H1 (cell line): ENCODE measurements at regions not wholly inside any gene's neighbourhood (a gene's known extent, or its start where the extent isn't known, plus 50 kb on each side); places are given as distances from the start of the nearest gene placed in this dataset.

Source experiments
- GTF2F1 ChIP-seq: IDR thresholded peaks from 2 replicates; pipeline ENCODE4 v1.6.1; 2012; ENCODE audit warnings: low read depth, low read length, improper control_type of control experiment, borderline replicate concordance
- KDM1A ChIP-seq: fragments of 200-600, 300-600 bp; sonication (generic); IDR thresholded peaks from 2 replicates; pipeline ENCODE4 v1.7.1; 2016; ENCODE audit warnings: mild to moderate bottlenecking, low read length, borderline replicate concordance
- KDM5A ChIP-seq: fragments of 200-600 bp; IDR thresholded peaks from 2 replicates; pipeline ENCODE4 v1.7.1; 2012; ENCODE audit warnings: mild to moderate bottlenecking, low read length, inconsistent platforms, mixed read lengths
- TAF1 ChIP-seq: IDR thresholded peaks from 2 replicates; pipeline ENCODE4 v1.6.1; 2011; ENCODE audit warnings: mild to moderate bottlenecking, low read depth, low read length
- TAF7 ChIP-seq: optimal IDR thresholded peaks from 2 replicates; pipeline ENCODE3; 2011; ENCODE audit warnings: low read depth, mild to moderate bottlenecking, inconsistent platforms, low read length, moderate library complexity, borderline replicate concordance

GRCh38 chr10:121152935-121153334 lies 301.8 kb downstream of the WDR11 start (continued):
- TF ChIP-seq KDM1A (no peak), TAF1 (no peak), GTF2F1 (no peak), KDM5A (no peak), TAF7 (no peak)
